GM21447 (cell line): ENCODE measurements at regions not wholly inside any gene's neighbourhood (a gene's known extent, or its start where the extent isn't known, plus 50 kb on each side); places are given as distances from the start of the nearest gene placed in this dataset.

Experiments
- ATAC-seq: cut with Tn5 transposase; IDR thresholded peaks from one replicate; pipeline ENCODE4 v1.9.1; 2021; ENCODE audit not compliant: unreplicated experiment

DNA sequence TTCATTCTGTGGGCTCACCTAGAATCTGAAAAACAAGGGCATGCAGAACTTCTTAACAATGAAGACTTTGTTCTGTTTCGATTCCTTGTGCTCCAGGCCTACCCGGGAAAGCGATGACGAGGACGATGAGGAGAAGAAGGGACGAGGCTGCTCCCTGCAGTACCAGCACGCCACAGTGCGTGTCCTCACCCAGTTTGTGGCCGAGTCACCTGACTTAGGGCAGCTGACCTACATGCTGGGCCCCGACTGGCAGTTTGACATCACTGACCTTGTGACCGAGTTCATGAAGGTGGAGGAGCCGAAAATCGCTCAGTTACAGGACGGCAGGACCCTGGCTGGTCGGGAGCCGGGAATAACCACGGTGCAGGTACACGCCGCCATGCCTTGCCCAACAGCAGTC lies 585.4 kb downstream of the AACS start:
- ATAC-seq = no peak

DNA sequence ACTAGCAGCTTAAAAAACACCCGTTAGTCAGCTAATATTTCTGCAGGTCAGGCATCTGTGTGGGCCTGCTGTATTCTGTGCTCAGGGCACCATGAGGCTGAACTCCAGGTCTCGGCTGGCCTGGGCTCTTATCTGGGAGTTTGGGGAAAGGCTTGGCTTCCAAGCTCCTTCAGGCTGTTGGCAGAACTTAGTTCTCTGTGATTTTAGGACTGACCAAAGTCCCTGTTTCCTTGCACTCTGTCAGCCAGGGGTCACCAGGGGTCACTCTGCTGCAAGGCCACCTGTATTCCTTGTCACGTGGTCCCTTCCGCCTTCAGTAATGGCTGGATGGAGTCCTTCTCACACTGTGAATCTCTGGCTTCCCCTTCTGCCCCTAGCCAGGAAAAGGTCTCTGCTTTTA lies 586.4 kb downstream of the AACS start:
- ATAC-seq = no peak

GRCh38 chr12:125652681-125653080 lies 587.4 kb downstream of the AACS start:
- ATAC-seq = no peak

DNA sequence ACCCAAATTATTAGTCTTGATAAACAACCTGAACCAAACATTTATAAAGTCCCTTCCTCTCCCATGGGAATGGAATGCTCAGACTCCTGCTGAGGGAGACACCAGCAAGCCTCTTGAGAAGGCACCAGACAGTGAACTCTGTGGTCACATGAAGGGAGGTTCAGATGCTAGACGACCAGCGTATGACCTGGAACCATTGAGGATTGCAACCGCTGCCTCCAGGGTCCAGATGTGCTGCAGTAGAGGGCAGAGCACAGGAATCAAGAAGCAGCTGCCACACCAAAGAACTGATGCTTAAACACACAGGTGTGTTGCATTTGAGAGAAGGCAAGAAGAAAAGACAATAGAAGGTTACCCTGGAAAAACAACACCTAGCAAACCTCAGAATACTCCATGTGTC lies 592.4 kb downstream of the AACS start:
- no peak for ATAC-seq

DNA sequence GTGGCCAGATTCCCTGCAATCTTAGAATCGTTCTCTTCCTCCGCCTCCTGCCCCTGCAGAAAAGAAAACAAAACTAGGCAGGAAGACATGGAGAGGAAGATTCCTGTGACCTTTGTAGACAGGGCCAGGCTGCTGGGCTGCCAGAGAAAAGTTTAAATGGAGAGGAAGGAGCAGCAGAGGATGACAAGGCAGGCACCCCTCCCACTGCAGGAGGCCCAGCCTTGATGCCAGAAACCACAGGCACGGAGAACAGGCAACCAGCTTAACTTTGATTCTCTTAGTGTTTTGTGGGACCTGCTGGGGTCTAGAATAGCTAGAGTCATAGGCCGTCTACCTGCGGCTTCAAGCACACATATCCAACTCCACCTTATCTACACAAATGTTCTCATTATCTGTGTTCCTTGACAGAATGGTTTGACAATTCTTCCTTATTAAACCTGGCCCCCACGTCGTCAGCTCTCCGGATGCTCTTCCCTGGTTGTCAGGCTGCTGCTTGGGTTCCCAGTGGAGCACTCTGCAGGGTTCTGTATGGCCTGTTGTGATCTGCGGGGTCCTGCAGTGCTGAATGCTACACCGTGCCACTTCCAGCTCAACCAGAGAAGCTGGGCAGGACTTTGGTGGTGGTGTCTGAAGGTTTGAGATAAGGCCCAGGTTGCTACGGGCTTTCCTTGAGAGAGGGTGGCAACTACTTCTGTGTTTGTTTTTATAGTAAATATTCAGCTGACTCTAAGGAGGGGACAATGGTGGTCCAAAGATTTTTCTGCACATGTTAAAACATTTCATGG lies 609.5 kb downstream of the AACS start:
- ATAC-seq = no peak

DNA sequence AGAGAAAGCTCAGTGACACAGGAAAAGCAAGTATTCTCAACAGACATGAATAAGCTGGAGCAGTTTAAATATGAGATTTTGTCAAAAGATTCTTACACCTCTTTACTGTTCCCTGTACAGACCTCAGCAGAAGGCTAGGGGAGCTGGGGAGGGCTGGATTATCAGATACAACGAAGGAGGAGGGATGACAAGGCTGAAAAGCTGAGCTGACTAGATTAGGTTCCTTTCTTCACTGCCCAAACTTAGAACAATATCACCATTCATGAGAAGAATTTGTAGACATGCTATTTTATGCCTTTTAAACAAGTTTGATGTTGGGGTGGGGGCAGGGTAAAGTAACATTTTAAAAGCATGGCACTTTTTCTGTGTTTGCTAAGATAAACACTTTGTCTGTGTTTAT lies 611.1 kb downstream of the AACS start:
- no peak for ATAC-seq

DNA sequence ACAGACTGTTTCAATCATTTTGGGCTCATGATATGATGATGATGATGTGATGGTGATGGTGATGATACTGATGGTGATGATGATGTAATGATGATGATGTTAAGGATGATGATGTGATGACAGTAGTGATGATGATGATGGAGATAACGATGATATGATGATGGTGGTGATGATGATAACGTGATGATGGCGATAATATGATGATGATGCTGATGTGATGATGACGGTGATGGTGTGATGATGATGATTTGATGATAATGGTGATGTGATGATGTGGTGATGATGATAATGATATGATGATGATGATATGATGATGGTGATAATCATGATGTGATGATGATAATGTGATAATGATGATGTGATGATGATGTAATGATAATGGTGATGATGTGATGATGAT lies 612.6 kb downstream of the AACS start:
- ATAC-seq = no peak

- no peak for ATAC-seq
Measured at GRCh38 chr12:125678589-125678993, 613.4 kb downstream of the AACS start.

DNA sequence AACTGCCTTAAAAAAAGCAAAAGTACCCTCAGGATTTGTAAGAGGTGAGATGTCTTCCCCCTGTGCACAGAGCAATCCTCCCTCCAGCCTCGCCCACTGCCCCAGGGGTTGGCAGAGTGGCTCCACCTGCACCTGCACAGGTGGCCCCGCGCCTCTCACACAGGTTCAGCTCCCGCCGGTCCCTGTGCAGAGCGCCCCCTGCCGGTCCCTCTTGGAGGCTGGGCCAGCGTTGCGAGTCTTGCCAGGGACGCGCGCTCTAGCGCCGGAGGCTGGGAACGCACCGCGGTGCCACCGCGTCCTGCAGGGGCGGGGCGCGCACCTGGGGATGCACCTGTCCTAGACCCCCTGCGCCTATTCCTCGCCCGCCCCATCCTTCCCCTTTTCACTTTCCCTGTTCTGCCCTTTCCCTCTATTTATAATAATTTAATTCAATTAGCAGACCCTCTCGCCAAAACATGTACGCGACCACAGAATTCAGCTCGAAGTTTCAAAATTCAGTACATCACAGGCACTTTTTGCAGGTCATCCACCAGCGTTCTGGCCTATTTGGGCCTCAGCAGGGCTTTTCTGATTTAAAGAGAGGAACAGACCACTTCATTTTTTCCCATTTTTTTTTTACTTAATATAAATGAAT lies 618.6 kb downstream of the AACS start:
- peak; percentile 72 for ATAC-seq

DNA sequence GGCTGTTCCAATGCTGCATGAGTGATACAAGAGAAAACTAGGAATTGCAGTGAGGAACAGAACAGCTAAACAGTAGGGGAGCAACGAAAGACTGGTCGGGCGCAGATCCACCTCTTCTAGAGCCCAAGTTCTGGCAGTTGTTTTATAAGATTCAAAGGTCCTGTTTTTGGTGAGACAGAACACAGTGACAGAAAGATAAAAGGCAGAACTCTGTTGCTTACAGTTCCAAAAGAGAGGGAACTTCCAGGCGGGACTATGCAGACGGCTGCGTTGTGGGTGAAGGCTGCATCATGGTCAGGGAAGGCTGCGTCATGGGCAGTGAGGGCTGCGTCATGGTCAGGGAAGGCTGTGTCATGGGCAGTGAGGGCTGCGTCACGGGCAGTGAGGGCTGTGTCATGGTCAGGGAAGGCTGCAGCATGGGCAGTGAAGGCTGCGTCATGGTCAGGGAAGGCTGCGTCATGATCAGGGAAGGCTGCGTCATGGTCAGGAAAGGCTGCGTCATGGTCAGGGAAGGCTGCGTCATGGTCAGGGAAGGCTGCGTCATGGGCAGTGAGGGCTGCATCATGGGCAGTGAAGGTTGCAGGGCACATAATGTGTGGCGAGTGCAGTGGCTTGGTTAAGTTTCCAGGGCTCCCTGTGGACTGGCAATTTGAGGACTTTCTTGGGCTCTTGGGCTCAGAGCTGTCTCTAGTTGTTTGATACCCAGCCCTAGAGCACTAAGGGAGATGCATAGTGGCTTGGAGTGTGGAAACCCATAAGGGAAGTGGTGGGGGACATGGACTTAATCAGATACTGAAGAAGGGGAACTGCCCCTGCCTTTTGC lies 619.9 kb downstream of the AACS start:
- ATAC-seq = no peak

- no peak for ATAC-seq
Measured at GRCh38 chr12:125685915-125686314, 620.7 kb downstream of the AACS start.

DNA sequence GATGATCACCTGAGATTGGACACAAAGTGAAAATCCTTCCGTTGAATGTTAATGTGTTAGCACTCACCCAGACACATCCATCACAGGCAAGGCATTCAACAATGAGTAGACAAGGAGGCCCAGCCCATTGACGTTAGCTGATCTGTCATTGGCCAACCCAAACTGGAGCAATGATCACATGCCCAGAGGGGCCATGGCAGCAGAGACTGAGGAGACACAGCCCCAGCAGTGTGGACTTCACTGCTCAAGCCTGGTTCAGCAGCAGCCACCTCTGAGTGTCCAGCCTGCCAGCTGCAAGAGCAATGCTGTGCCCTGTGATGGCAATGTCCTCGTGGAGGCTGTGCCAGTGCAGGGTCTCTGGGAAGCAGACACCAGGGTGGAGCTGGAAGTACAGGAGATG lies 622.2 kb downstream of the AACS start:
- no peak for ATAC-seq

DNA sequence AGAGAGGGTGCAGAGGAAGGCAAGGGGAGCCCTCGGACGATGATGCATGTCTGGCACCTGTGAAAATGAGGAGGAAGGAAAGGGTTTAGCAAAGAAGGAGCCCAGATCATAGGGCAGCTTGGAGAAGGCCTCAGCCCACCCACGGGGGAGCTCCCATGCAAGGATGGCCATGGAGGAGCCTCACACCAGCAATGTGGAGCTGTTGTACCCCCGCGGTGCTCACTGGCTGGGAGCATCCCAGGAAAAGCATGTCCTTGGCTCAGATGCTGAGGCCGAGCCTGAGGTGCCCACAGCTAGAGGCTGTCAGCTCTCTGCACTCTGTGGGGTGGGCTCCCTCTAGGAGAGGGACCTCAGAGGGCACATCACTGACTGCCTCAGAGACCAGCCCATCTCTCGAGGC lies 622.6 kb downstream of the AACS start:
- no peak for ATAC-seq

DNA sequence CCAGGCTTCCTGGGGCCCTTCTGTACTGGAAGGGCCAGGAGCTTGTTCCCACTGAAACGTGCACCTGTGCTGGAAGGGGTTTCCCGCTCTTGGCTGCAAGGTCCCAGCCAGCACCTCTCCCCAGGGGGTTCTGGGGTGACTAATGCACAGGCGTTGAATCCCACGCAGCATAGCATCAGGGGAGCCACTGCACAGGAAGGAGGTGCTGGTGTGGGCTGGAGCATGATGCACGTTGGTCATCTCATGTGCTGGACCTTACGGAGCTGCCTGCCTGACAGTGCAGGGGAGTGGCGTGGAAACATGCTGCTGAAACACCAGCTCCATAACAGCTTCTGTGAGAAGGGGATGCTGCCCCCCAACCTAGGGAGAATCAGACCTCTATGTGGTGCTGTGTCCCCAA lies 623.0 kb downstream of the AACS start:
- ATAC-seq = no peak

GRCh38 chr12:125688881-125689280 lies 623.6 kb downstream of the AACS start:
- ATAC-seq = no peak

DNA sequence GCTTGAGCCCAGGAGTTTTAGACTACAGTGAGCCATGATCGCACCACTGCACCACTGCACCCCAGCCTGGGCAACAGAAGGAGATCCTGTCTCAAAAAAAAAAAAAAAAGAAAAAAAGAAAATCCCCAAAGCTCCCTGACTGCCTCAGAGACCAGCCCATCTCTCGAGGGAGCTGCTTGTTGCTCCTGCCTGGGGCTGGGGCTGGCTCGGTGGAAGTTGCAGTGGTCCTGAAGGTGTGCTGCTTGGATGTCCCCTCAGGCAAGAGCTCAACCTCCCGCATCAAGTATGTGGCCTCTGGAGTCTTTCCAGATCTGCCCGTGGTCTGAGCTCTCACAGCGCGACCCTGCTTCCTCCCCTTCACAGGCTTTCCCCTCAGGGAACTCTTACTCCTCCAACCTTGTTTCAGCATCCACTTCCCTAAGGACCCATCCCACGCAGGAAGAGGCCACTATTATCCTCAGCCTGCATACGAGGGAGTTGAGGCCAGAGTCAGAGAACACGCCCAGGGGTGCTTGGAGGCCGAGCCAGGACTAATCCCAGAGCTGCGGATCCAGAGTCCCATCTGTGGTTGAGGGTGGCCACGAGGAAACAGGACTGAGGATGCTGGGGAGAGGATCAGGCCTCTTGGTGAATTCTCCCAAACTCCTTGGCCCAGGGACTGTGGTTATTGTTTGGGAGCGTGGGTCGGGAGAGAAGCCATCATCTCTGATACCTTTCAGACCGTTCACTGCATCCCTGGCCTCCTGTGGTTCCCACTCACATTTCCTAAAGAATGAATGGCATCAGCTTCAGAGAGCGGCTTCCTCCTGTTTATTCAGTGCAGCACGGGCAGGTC lies 624.6 kb downstream of the AACS start:
- ATAC-seq = no peak

DNA sequence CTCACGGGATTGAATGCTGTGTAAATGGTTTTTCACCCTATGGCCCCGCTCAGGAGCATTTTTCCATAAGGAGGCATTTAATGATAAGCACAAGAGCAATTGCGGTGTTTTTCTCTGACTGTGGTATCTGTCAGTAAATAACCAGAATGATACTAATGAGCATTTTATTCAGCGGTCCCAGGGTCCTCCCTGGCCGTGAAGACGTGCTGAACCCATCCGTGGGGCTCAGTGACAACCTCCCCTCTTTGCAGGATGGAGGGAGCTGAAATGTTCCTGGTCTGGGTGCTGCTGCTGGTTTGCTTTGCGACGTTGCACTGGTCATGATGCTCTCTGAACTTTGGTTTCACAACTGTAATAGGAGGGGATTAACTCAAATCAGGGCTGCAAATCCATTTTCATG lies 625.6 kb downstream of the AACS start:
- no peak for ATAC-seq

GRCh38 chr12:125696054-125696453 lies 630.8 kb downstream of the AACS start:
- ATAC-seq = no peak

- ATAC-seq = no peak
Measured at GRCh38 chr12:125704803-125705202, 639.6 kb downstream of the AACS start.

DNA sequence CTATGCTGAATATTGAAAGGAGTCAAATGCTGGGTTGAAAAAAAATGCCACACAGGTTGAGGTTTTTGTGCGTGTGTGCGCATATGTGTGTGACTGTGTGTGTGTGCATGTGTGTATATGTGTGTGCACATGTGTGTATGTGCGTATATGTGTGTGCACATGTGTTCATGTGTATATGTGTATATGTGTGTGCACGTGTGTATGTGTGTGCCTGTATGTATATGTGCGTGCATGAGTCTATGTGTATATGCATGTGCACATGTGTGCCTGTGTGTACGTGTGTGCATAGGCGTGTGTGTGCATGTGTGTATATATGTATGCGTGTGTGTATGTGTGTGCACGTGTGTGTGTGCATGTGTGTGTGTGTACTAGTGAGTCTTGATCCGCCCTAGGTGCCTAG lies 655.7 kb downstream of the AACS start:
- ATAC-seq = no peak

- no peak for ATAC-seq
Measured at GRCh38 chr12:125734137-125734536, 668.9 kb downstream of the AACS start.
